Astrocyte (in vitro differentiated cells and primary cell): ENCODE measurements at regions not wholly inside any gene's neighbourhood (a gene's known extent, or its start where the extent isn't known, plus 50 kb on each side); places are given as distances from the start of the nearest gene placed in this dataset.

ENCODE experiments used
- DNase-seq: peaks from one replicate; pipeline ENCODE4 v3.0.0-alpha.2; 2010; ENCODE audit warnings: low read depth
- FAIRE-seq: peaks from 2 replicates; lab custom pipeline; 2011; peaks lifted over from hg19 to GRCh38; lab: Jason Lieb, UNC
- H2AFZ ChIP-seq: 2 replicates; pipeline ENCODE4 v1.6.0; 2012; ENCODE audit warnings: low read depth, low read length, inconsistent platforms
- H3K27ac ChIP-seq: 2 replicates; pipeline ENCODE4 v1.5.1; 2011; ENCODE audit warnings: low read depth, low read length, inconsistent platforms
- H3K27me3 ChIP-seq: 2 replicates; pipeline ENCODE4 v1.6.0; 2011; ENCODE audit warnings: low read length, inconsistent platforms; ENCODE audit not compliant: insufficient read depth
- H3K36me3 ChIP-seq: 2 replicates; pipeline ENCODE4 v1.5.1; 2011; ENCODE audit warnings: low read length, inconsistent platforms; ENCODE audit not compliant: insufficient read depth
- H3K4me1 ChIP-seq: 2 replicates; pipeline ENCODE4 v1.5.1; 2011; ENCODE audit warnings: low read length, inconsistent platforms; ENCODE audit not compliant: insufficient read depth
- H3K4me2 ChIP-seq: 2 replicates; pipeline ENCODE4 v1.6.0; 2012; ENCODE audit warnings: low read length, inconsistent platforms
- H3K4me3 ChIP-seq: 2 replicates; pipeline ENCODE4 v1.5.1; 2011; ENCODE audit warnings: low read depth, mild to moderate bottlenecking, low read length, inconsistent platforms; ENCODE audit not compliant: insufficient read depth
- H3K79me2 ChIP-seq: 2 replicates; pipeline ENCODE4 v1.6.0; 2012; ENCODE audit warnings: mild to moderate bottlenecking, low read length, inconsistent platforms; ENCODE audit not compliant: insufficient read depth
- H3K9ac ChIP-seq: 2 replicates; pipeline ENCODE4 v1.6.0; 2012; ENCODE audit warnings: mild to moderate bottlenecking, low read length, inconsistent platforms
- H3K9me3 ChIP-seq: 2 replicates; pipeline ENCODE4 v1.5.1; 2012; ENCODE audit warnings: low read depth, mild to moderate bottlenecking, low read length, inconsistent platforms; ENCODE audit not compliant: insufficient read depth
- H4K20me1 ChIP-seq: 2 replicates; pipeline ENCODE4 v1.6.0; 2012; ENCODE audit warnings: low read length, inconsistent platforms; ENCODE audit not compliant: insufficient read depth
- H3K27ac Mint-ChIP-seq: one replicate; pipeline ENCODE4 v1.8.0; 2021; ENCODE audit warnings: mild to moderate bottlenecking, mixed read lengths; ENCODE audit not compliant: unreplicated experiment
- H3K27me3 Mint-ChIP-seq: one replicate; pipeline ENCODE4 v1.8.0; 2021; ENCODE audit warnings: low read depth, mixed read lengths; ENCODE audit not compliant: unreplicated experiment
- H3K36me3 Mint-ChIP-seq: one replicate; pipeline ENCODE4 v1.8.0; 2021; ENCODE audit warnings: low read depth, mixed read lengths; ENCODE audit not compliant: unreplicated experiment
- H3K4me1 Mint-ChIP-seq: one replicate; pipeline ENCODE4 v1.8.0; 2021; ENCODE audit warnings: low read depth, mixed read lengths; ENCODE audit not compliant: unreplicated experiment
- H3K4me3 Mint-ChIP-seq: one replicate; pipeline ENCODE4 v1.8.0; 2021; ENCODE audit warnings: mild to moderate bottlenecking, moderate library complexity, mixed read lengths; ENCODE audit not compliant: unreplicated experiment
- H3K9me3 Mint-ChIP-seq: one replicate; pipeline ENCODE4 v1.8.0; 2021; ENCODE audit warnings: mild to moderate bottlenecking, mixed read lengths; ENCODE audit not compliant: unreplicated experiment
- EZH2 ChIP-seq: IDR thresholded peaks from 2 replicates; pipeline ENCODE4 v1.6.1; 2012; ENCODE audit warnings: mild to moderate bottlenecking, low read length, inconsistent platforms; ENCODE audit not compliant: insufficient read depth
- TF ChIP-seq, protein P1 (sequence below): IDR thresholded peaks from 2 replicates; pipeline ENCODE4 v1.5.1; 2011; ENCODE audit warnings: low read depth, mild to moderate bottlenecking, inconsistent platforms, low read length, moderate library complexity; ENCODE audit not compliant: insufficient read depth

DNA sequence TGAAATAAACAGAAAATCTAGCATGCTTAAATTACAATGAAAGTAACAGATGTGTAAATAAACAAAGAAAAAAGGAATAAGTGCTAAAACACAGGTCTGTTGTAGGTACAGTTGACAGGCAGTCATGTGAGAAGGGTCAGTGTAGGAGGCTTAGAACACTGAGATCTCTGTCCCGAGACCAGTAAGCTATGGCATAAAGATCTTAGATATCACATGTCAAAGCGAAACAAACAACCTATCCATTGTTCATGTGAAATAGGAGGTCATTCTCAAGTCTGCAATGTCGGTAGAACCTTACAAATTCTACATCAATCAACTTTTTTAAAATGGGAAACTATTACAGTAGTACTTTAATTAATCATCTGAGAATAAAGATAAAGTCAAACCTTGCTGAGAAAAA lies 428.9 kb upstream of the ADGRL2 start:
- no peak overlapping the region for H3K27ac Mint-ChIP-seq
- no peaks in the 10 kb centered on the region for H3K9me3 Mint-ChIP-seq
- peaks cover 2% of the 10 kb centered on the region for H3K9me3 ChIP-seq
- no peaks in the 10 kb centered on the region for H3K27me3 Mint-ChIP-seq
- H3K4me1 ChIP-seq = no peaks in the 10 kb centered on the region
- no peaks in the 10 kb centered on the region for H3K27me3 ChIP-seq
- no peaks in the 10 kb centered on the region for H3K79me2 ChIP-seq
- H3K36me3 ChIP-seq = no peaks in the 10 kb centered on the region
- DNase-seq (no peak), FAIRE-seq (no peak)
- no peak overlapping the region for H3K9ac ChIP-seq
- H2AFZ ChIP-seq = no peak overlapping the region
- H3K4me1 Mint-ChIP-seq = peaks cover 1% of the 10 kb centered on the region
- no peak overlapping the region for H3K4me3 ChIP-seq
- H4K20me1 ChIP-seq = no peaks in the 10 kb centered on the region
- H3K4me3 Mint-ChIP-seq = no peak overlapping the region
- TF ChIP-seq, protein P1, sequence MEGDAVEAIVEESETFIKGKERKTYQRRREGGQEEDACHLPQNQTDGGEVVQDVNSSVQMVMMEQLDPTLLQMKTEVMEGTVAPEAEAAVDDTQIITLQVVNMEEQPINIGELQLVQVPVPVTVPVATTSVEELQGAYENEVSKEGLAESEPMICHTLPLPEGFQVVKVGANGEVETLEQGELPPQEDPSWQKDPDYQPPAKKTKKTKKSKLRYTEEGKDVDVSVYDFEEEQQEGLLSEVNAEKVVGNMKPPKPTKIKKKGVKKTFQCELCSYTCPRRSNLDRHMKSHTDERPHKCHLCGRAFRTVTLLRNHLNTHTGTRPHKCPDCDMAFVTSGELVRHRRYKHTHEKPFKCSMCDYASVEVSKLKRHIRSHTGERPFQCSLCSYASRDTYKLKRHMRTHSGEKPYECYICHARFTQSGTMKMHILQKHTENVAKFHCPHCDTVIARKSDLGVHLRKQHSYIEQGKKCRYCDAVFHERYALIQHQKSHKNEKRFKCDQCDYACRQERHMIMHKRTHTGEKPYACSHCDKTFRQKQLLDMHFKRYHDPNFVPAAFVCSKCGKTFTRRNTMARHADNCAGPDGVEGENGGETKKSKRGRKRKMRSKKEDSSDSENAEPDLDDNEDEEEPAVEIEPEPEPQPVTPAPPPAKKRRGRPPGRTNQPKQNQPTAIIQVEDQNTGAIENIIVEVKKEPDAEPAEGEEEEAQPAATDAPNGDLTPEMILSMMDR = no peak
- no peak for TF ChIP-seq EZH2
- H3K36me3 Mint-ChIP-seq = no peaks in the 10 kb centered on the region
- H3K4me2 ChIP-seq = no peak overlapping the region
- no peak overlapping the region for H3K27ac ChIP-seq

DNA sequence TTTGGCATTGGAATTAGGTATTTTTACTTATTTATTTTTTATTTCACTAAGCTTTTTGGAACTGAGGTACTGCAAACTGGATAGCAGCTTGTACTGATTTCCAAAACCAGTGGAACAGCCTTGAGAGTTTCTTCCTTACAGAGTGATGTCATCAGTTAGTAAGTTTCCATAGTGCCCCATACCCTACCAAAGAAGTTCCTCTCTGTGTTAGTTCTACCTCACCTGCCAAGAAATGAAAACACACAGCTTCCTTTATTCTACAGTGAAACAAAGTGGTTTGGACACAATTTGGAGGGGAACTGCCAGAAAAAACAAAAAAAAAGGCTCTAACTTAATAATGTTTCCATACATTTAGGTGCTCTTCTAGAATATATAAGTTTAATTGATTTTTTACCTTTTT lies 430.9 kb upstream of the ADGRL2 start:
- no peak overlapping the region for H3K27ac Mint-ChIP-seq
- no peaks in the 10 kb centered on the region for H3K79me2 ChIP-seq
- H2AFZ ChIP-seq = no peak overlapping the region
- TF ChIP-seq, protein P1 = no peak
- TF ChIP-seq EZH2 = no peak
- no peaks in the 10 kb centered on the region for H3K27me3 ChIP-seq
- H3K9me3 Mint-ChIP-seq = no peaks in the 10 kb centered on the region
- no peak overlapping the region for H3K9ac ChIP-seq
- no peak overlapping the region for H3K4me3 Mint-ChIP-seq
- H3K27me3 Mint-ChIP-seq = no peaks in the 10 kb centered on the region
- no peaks in the 10 kb centered on the region for H3K36me3 Mint-ChIP-seq
- H3K4me1 Mint-ChIP-seq = peaks cover 7% of the 10 kb centered on the region
- peaks cover 2% of the 10 kb centered on the region for H3K9me3 ChIP-seq
- no peaks in the 10 kb centered on the region for H3K4me1 ChIP-seq
- no peaks in the 10 kb centered on the region for H3K36me3 ChIP-seq
- FAIRE-seq = no peak
- H4K20me1 ChIP-seq = no peaks in the 10 kb centered on the region
- no peak overlapping the region for H3K4me2 ChIP-seq
- H3K27ac ChIP-seq = no peak overlapping the region
- no peak for DNase-seq
- H3K4me3 ChIP-seq = no peak overlapping the region

DNA sequence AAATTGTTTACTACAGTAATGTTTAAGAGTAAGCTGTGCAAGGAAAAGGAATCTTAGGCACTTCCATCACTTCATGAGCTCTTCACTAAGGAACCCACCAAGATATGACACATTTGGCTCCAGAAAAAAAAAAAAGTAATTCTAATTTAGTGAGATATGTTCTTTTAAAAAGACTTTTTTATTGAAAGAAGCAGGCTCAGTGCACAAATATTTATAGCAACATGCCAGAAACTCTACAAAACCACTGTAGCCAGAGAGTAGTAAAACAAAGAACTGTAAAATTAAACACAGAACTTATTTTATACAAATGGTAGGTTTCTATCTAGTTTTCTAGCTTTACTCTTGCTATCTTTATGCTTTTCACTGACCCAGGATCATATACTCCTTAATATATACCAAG lies 434.6 kb upstream of the ADGRL2 start:
- no peak for FAIRE-seq
- H2AFZ ChIP-seq = no peak overlapping the region

More for the DNA sequence above, 434.6 kb upstream of the ADGRL2 start:
- H3K27ac ChIP-seq = no peak overlapping the region
- Mint-ChIP-seq H3K9me3 (no peaks in the 10 kb centered on the region), H3K4me3 (no peak overlapping the region), H3K27me3 (no peaks in the 10 kb centered on the region), H3K36me3 (no peaks in the 10 kb centered on the region), H3K27ac (no peak overlapping the region), H3K4me1 (peaks cover 7% of the 10 kb centered on the region)
- H3K36me3 ChIP-seq = no peaks in the 10 kb centered on the region
- H3K4me3 ChIP-seq = no peak overlapping the region
- no peaks in the 10 kb centered on the region for H4K20me1 ChIP-seq
- no peak overlapping the region for H3K9ac ChIP-seq
- H3K4me2 ChIP-seq = no peak overlapping the region
- TF ChIP-seq EZH2 = no peak
- TF ChIP-seq, protein P1 = no peak
- H3K79me2 ChIP-seq = no peaks in the 10 kb centered on the region
- DNase-seq = no peak
- no peaks in the 10 kb centered on the region for H3K9me3 ChIP-seq
- H3K27me3 ChIP-seq = no peaks in the 10 kb centered on the region
- H3K4me1 ChIP-seq = no peaks in the 10 kb centered on the region
